ENCODE measurements at regions not wholly inside any gene's neighbourhood (a gene's known extent, or its start where the extent isn't known, plus 50 kb on each side); places are given as distances from the start of the nearest gene placed in this dataset.

DNA sequence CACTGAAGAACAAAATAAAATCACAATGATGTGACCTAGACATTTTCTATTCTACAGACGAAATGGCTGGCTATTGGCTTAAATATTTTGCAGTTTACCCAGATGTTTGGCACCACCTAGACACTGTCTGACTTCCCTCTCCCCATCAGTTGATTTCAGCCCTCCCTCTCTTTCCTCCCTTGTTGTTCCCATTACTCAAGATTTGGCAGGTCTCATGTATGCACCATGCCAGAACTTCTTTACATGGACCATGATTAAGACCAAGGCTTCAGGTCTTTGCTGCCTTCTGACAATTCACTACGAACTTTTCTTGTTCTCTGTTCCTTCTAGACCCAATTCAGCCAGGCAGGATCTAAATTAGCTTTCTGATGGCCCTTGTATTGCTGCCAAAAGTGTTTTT is 66.6 kb upstream of the GDNF start:
- DNase-seq = no peak

DNA sequence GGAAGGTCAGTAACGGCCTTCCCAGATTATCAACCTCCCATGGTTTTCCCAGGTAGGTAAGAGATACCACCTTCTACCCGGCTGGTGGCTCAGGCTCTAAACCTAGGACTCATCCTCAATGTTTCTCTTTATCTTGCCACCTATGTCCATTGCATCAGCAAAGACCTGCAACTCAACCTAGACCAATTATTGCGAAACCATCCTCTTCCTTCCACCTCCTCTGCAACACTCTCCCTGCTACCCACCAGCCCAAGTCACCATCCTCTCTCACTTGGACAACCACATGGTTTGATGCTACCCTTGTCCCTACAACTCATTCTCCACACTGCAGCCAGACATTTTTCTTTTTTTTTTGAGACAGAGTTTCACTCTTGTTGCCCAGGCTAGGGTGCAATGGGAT is 65.4 kb upstream of the GDNF start:
- DNase-seq = no peak

DNA sequence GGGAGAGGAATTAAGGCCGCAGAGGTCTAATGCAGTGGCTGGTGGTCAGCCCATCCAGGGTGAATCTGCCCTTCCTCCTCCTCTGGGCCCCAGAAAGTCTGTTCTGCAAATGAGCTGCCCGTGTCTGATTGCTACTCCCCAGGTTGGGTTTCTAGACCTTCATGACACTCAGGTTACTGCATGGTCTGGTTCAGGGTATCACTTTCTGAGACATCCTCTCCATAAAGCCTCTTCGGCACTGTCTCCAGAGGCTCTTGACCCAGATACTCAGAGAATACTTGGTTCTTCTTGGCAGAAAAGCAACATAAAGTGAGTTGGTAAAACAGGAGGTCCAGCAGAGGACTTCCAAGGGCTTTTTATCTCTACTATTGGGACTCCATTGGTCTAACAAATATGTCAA is 62.5 kb upstream of the GDNF start:
- no peak for DNase-seq

DNA sequence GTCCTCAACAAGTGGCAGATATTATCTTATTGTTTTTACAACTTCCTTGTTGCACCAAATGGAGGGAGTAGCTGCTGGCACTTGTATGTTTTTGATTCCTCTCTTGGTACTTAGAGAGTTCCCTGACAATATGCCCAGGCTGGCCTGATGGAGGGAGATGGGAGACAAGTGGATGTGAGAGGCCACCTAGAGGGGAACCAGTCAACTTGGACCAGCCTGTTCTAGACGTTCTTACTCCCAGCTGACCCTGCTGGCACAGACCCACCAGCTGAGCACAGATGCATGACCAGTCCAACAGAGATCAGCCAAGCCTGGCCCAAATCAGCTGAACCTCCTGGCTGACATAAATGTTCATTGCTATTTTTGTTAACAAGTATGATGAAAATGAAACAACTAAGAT is 60.9 kb upstream of the GDNF start:
- DNase-seq = no peak

DNA sequence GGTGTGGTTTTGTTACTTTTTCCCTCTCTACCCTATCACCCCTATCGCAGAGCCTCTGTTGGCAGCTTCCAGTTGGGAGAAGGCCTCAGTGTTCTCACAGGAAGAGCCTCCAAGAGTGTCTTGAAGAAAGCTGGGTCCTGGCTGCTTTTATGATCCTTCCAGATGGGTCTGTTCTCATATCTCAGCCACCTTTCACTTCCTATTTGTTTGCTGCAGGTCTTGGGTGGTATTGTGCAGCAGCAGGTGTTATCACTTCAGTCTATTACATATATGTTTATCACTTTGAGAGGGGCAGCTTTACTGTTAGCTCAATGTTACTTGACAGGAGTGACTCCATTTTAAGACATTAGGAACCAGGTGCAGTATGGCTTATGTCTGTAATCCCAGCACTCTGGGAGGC is 59.2 kb upstream of the GDNF start:
- no peak for DNase-seq

DNA sequence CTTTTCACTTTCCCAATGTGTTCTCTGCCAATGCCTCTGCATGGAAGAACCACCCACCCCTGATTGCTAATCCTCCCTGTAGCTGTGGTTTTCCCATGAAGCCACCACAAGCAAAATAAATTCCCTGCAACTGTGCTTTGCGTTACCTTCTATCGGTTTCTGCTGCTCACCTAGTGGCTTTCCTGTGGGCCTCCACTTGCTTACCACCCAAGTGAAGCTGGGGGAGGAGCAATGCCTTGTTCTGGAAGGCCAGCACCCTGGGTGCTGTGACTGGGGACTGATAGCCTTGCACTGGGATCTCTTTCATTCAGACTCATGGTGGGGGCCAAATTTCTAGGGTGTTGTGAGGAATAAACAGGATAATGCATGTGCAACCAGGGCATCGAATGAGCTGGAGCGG is 56.3 kb upstream of the GDNF start:
- no peak for DNase-seq

DNA sequence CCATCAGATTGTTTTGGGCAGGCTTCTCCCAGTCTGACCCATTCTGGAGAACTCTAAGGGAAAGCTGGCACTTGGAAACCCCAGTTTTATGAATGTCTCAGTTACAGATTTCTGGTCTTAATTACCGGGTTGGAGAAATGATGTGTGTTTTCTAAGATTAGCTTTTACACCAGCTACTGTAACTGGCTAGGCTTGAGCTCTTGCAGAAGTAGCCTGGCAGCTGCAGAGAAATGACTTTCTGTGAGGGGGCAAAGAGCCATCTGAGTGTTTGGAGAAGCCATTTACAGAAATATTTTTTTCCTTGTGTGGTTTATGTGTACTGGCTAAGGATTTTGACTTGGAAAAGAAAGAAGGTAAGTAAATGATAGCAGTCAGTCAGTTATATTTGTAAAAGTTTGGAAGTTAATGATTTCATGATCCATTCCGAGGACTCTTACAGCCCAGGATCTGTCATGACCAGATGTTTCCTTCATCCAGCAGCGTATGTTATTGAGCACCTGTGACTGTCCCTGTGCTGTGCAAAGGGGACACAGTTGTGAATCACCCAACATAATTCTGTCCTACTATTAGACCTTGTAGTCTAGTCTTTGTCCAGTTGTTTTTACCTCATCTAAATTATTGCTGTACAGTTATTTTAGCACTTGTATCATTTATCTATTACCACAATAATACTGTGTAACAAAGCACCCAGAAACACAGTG is 53.7 kb upstream of the GDNF start:
- DNase-seq = no peak

DNA sequence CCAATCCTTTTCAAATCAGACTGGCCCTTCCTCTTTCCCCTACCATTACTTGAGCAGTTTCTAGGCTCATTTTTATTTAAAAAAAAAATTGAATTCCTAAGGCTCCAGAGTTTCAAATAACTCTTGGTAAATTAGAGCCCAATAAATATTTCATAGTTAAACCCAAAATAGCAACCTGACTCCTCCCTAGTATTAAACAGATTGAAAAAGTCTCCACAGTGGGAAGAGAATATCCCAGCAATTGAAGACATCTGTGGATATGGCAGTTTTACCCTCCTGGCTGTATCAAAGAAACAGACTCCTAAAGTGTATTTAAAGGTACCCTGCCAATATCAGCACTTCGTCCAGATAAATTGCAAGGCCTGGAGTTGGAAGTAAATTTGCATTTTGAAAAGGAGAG is 52.7 kb upstream of the GDNF start:
- no peak for DNase-seq

DNA sequence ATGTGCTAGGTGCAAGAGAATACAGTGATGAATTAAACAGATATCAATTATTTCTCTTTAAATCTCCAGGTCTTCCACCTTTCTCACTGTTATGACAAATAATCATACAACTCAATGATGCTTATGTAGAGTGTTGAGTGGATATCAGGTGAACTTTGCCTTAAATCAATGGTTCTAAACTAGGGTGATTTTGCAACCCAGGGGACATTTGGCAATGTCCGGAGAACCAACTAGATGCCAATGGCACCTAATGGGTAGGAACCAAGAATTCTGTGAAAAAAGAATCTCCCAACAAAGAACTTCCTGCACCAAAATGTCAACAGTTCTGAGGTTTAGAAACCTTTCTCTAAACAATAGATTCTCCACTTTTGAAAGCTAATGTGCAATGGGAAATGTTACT is 52.0 kb upstream of the GDNF start:
- DNase-seq = no peak

DNA sequence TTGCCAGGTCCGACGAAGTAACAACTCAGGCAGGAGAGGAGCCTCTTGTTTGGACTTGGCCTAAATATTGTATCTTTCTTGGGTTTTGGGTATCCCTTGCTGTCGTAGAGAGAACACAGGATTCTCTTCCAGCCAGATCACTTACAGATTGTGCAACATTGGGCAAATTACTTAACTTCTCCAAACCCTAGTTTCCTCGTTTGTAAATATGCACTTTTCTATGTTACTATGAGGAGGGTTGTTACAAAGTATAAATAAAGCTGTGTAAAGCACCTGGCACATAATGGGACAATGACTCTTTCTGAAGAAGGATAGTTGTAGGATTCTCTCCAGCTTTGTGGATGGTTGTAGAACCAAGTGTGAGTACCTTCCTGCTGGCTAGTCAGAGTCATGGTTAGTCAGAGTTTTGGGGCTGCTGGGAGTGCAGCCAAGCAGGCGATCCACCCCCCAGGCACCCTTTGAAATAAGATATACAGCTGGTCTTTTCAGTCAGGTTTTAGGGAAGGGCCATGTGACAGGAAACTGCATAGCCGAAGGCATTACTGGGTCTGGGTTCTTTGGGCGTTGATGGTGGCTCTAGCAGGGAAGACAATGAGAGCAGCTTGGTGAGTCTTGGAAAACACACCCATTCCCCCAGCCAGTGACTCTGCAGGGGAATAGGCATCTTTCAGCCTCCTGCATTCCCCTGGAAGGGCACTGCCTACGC is 49.9 kb upstream of the GDNF start:
- no peak for DNase-seq

Measured in CD4-positive, alpha-beta T cell treated with Interleukin-1 beta for 1 hour (primary cell).